ENCODE measurements at regions not wholly inside any gene's neighbourhood (a gene's known extent, or its start where the extent isn't known, plus 50 kb on each side); places are given as distances from the start of the nearest gene placed in this dataset.

GRCh38 chr18:77977331-77977730 is 727.7 kb downstream of the GALR1 start:
- DNase-seq (ENCODE audit: low spot score) = no peak
- no peak for TF ChIP-seq CTCF (IDR thresholded peaks at IDR 0.05)

GRCh38 chr18:77980275-77980674 is 730.6 kb downstream of the GALR1 start:
- H3K27ac ChIP-seq = no peak overlapping the region
- H3K4me3 ChIP-seq = no peak overlapping the region
- DNase-seq (ENCODE audit: low spot score) = no peak
- TF ChIP-seq CTCF (IDR thresholded peaks at IDR 0.05) = no peak

More at GRCh38 chr18:77977331-77977730, 727.7 kb downstream of the GALR1 start:
- Histone ChIP-seq H3K4me3 (no peak overlapping the region), H3K27ac (no peak overlapping the region)

GRCh38 chr18:77981874-77982273 is 732.2 kb downstream of the GALR1 start:
- no peak for TF ChIP-seq CTCF (IDR thresholded peaks at IDR 0.05)
- no peak for DNase-seq (ENCODE audit: low spot score)
- Histone ChIP-seq H3K4me3 (no peak overlapping the region), H3K27ac (no peak overlapping the region)

GRCh38 chr18:77983270-77983669 is 733.6 kb downstream of the GALR1 start:
- Histone ChIP-seq H3K27ac (no peak overlapping the region), H3K4me3 (no peak overlapping the region)
- no peak for TF ChIP-seq CTCF (IDR thresholded peaks at IDR 0.05)
- DNase-seq (ENCODE audit: low spot score) = no peak

- DNase-seq (ENCODE audit: low spot score) = no peak
These were observed 734.5 kb downstream of the GALR1 start for GRCh38 chr18:77984178-77984577.

GRCh38 chr18:77984833-77985232 is 735.2 kb downstream of the GALR1 start:
- Histone ChIP-seq H3K4me3 (no peak overlapping the region), H3K27ac (no peak overlapping the region)
- no peak for TF ChIP-seq CTCF (IDR thresholded peaks at IDR 0.05)
- no peak for DNase-seq (ENCODE audit: low spot score)

More at GRCh38 chr18:77984178-77984577, 734.5 kb downstream of the GALR1 start:
- H3K27ac ChIP-seq = no peak overlapping the region
- H3K4me3 ChIP-seq = no peak overlapping the region
- no peak for TF ChIP-seq CTCF (IDR thresholded peaks at IDR 0.05)

GRCh38 chr18:77985526-77986281 is 736.1 kb downstream of the GALR1 start:
- Histone ChIP-seq H3K27ac (no peak overlapping the region), H3K4me3 (no peak overlapping the region)
- no peak for TF ChIP-seq CTCF (IDR thresholded peaks at IDR 0.05)
- no peak for DNase-seq (ENCODE audit: low spot score)

Measured in coronary artery (tissue), 2 donors.